AG04450 (cell line): ENCODE measurements at regions not wholly inside any gene's neighbourhood (a gene's known extent, or its start where the extent isn't known, plus 50 kb on each side); places are given as distances from the start of the nearest gene placed in this dataset.
A peak's percentile ranks its signal among the peaks of the same experiment; 100 is the strongest.

Experiments used
- CTCF ChIA-PET: fragments of 300-600, 350-600 bp; formaldehyde crosslinking; extraction: SDS; loops from one replicate; lab custom pipeline; 2022; ENCODE audit warnings: antibody characterized with exemption, inconsistent platforms; lab: Charles Lee
- POLR2A ChIA-PET: fragments of 350-600 bp; formaldehyde crosslinking; extraction: SDS; loops from one replicate; lab custom pipeline; 2021; ENCODE audit warnings: antibody characterized with exemption, inconsistent platforms; lab: Yijun Ruan, JAX
- DNase-seq: peaks from one replicate; pipeline ENCODE4 v3.0.0-alpha.2; 2011; ENCODE audit warnings: low read depth, low spot score
- H3K27ac ChIP-seq: one replicate; pipeline ENCODE4 v1.5.1; 2012; ENCODE audit warnings: low read depth, low read length, control low read depth
- H3K27me3 ChIP-seq: one replicate; pipeline ENCODE4 v1.6.0; 2012; ENCODE audit warnings: low read length; ENCODE audit not compliant: control insufficient read depth, insufficient read depth
- H3K4me3 ChIP-seq: 2 replicates; pipeline ENCODE4 v1.5.1; 2011; ENCODE audit warnings: mild to moderate bottlenecking, low read depth, low read length, control low read depth
- H3K9me3 ChIP-seq: 2 replicates; pipeline ENCODE4 v1.5.1; 2012; ENCODE audit warnings: low read length; ENCODE audit not compliant: control insufficient read depth, insufficient read depth
- CTCF ChIP-seq: IDR thresholded peaks from 2 replicates; pipeline ENCODE4 v1.5.1; 2011; ENCODE audit warnings: low read depth, low read length, control low read depth, inconsistent platforms

- Histone ChIP-seq H3K27me3 (peaks cover 2% of the 10 kb centered on the region), H3K4me3 (no peak overlapping the region), H3K27ac (no peak overlapping the region), H3K9me3 (no peaks in the 10 kb centered on the region)
- TF ChIP-seq CTCF = no peak
- DNase-seq = no peak
- CTCF ChIA-PET = no interaction called here
- POLR2A ChIA-PET = no interaction called here
These were observed 201.9 kb upstream of the SESN3 start for GRCh38 chr11:95432714-95433503.

- H3K4me3 ChIP-seq = no peak overlapping the region
- H3K27ac ChIP-seq = no peak overlapping the region
- POLR2A ChIA-PET = no interaction called here
- no peak for TF ChIP-seq CTCF
- CTCF ChIA-PET = no interaction called here
- peaks cover 5% of the 10 kb centered on the region for H3K27me3 ChIP-seq
- no peaks in the 10 kb centered on the region for H3K9me3 ChIP-seq
- DNase-seq = no peak
These were observed 198.4 kb upstream of the SESN3 start for GRCh38 chr11:95429376-95429907.

GRCh38 chr11:95426823-95427462 is 195.9 kb upstream of the SESN3 start:
- CTCF ChIA-PET = no interaction called here
- Histone ChIP-seq H3K27ac (no peak overlapping the region), H3K4me3 (no peak overlapping the region)

DNA sequence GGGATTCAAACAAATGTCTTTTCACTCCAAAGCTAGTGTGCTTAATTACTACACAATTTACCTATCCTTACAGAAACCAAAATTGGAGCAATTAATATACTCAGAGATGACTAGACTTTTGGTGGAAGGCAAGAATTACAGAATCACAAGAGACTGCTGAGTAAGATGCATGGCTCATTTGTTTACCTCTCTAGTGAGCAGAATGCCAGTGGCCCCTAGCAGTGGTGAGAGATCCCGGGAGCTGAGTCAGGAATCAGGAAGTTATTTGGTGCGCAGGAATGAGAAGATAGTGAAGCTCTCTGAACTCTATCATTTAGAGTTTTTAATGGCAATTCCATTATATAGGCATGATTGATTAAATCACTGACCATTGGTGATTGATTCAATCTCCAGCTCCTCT is 188.9 kb upstream of the SESN3 start:
- CTCF ChIA-PET = interaction anchor here (1.1 kb wide), 1 partner anchor 285 kb away, joined by 4 read pairs; no protein-coding TSS in a partner anchor
- Histone ChIP-seq H3K4me3 (no peak overlapping the region), H3K9me3 (no peaks in the 10 kb centered on the region), H3K27ac (no peak overlapping the region), H3K27me3 (no peaks in the 10 kb centered on the region)
- POLR2A ChIA-PET = no interaction called here
- TF ChIP-seq CTCF = no peak
- peak; percentile 10 for DNase-seq

More at GRCh38 chr11:95426823-95427462, 195.9 kb upstream of the SESN3 start:
- no peak for DNase-seq
- no peak for TF ChIP-seq CTCF
- peaks cover 5% of the 10 kb centered on the region for H3K27me3 ChIP-seq
- H3K9me3 ChIP-seq = no peaks in the 10 kb centered on the region
- POLR2A ChIA-PET = no interaction called here

- H3K9me3 ChIP-seq = no peaks in the 10 kb centered on the region
- H3K4me3 ChIP-seq = no peak overlapping the region
- ChIA-PET POLR2A (no interaction called here), CTCF (no interaction called here)
- no peak overlapping the region for H3K27ac ChIP-seq
- DNase-seq = no peak
- peaks cover under 1% of the 10 kb centered on the region for H3K27me3 ChIP-seq
- no peak for TF ChIP-seq CTCF
These were observed 187.9 kb upstream of the SESN3 start for GRCh38 chr11:95418916-95419315.
